ENCODE measurements at regions not wholly inside any gene's neighbourhood (a gene's known extent, or its start where the extent isn't known, plus 50 kb on each side); places are given as distances from the start of the nearest gene placed in this dataset.

DNA sequence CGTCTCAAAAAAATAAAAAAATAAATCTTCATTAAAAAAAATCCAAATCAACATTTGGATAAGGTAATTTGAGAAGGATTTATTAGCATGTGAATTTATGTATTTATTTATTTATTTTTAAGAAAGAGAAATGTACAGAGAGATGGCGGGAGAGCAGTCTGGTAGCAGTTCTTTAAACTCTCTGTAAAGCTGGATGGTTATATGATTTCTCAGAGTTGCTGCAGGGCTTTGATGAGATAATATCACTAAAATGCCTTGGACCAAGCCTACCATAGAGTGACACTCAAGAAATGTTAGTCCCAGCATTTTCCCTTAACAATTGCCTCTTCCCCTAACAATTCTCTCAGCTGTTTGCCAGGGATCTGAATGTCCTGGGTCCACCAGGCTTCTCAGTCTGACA, 103.4 kb upstream of the LNX1 start:
- DNase-seq (ENCODE audit: low read depth, low spot score) = no peak

DNA sequence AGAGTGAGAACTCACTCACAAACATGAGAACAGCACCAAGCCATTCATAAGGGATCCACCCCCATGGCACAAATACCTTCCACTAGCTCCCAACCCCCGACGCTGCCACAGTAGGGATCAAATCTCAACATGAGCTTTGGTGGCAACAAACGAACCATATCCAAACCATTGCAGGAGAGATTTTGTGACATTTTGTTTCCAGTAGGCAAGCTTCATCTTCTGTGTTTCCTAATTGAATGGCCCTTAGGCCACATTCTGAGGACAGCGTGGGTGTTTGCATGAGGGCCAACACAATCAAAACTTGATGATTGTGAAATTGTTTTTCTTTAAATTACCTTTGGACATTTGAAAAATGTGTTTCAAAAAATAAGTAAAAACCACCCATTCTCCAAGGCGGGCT, 102.6 kb upstream of the LNX1 start:
- no peak for DNase-seq (ENCODE audit: low read depth, low spot score)

- peak; percentile 34 for DNase-seq (ENCODE audit: low read depth, low spot score)
These were observed 102.1 kb upstream of the LNX1 start for GRCh38 chr4:53693408-53693807.

- peak; percentile 98 for DNase-seq (ENCODE audit: low read depth, low spot score)
These were observed 97.0 kb upstream of the LNX1 start for GRCh38 chr4:53688186-53688790.

- DNase-seq (ENCODE audit: low read depth, low spot score) = peak; percentile 36
These were observed 95.2 kb upstream of the LNX1 start for GRCh38 chr4:53686521-53686920.

GRCh38 chr4:53684136-53685130, 93.1 kb upstream of the LNX1 start:
- no peak for DNase-seq (ENCODE audit: low read depth, low spot score)

DNA sequence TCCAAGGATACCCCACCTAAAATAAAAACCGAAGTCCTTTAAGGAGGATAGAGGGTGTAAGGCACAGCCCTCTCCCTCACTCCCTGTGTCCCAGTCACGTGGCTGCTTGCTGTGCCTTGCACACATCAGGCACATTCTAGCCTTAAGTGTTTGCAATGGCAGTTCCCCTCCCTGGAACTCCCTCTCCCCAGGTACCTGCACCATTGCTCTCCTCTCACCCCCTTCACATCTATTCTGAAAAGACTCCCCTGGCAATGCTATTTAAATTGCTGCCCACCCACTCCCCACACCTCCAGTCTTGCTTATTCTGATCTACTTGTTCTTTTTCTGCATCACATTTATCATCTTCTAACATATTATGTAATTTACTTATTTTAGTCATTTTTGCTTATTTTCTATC, 91.6 kb upstream of the LNX1 start:
- no peak for DNase-seq (ENCODE audit: low read depth, low spot score)

- peak; percentile 30 for DNase-seq (ENCODE audit: low read depth, low spot score)
These were observed 90.9 kb upstream of the LNX1 start for GRCh38 chr4:53682196-53682595.

DNA sequence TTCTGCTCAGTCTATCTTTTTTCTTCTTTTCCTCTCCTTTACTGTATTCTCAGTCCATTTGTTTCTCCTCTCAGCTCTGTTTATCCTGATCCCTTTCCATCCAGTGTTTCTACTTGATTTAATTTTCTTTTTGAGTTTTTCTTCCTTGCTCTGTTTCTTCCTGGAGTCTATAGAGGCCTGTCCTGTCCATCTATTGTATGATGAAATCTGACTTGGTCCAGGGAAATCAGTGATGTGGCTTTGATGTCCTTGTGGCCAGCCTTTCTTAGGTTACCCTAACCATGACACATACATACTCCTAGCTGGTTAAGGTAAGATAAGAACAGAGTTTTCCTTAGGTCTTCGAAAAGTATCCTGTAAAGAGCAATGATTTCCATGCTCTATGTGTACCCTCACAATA, 89.3 kb upstream of the LNX1 start:
- no peak for DNase-seq (ENCODE audit: low read depth, low spot score)

DNA sequence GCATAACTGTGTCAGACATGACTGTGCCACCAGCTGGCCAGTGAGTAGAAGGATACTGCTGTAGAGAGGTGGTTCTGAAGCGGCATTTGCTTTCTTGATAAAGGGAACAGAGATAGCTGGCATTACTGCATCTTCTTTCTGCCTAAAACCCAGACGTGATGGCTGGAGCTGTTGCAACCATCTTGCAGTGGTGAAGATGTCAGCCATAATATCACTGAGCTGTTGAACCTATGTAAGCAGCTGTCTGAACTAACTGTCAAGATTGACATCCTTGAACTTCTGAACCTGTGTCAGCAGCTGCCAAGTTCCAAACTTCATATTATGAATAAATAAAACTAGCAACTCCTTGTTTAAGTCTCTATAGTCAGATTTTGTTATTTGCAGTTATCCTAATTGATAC, 88.9 kb upstream of the LNX1 start:
- no peak for DNase-seq (ENCODE audit: low read depth, low spot score)

- no peak for DNase-seq (ENCODE audit: low read depth, low spot score)
These were observed 85.2 kb upstream of the LNX1 start for GRCh38 chr4:53676402-53676871.

DNA sequence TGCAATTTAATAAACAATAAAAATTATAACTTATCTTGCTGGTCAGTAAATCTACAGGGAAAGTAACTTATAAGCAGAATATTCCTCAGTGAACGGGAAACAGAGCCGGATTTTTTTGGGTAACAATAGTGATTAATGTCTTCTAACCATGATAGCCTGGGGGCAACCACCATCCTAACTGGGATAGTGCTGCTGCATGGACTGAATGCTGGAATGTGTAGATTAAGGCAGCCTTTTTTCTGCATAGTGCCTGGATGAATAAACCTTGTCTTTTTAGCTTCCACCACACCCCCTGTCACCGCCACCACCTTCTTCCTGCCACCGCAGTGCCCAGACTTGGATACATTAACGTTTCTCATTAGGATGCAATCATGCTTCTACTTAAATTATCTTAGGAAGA, 83.6 kb upstream of the LNX1 start:
- DNase-seq (ENCODE audit: low read depth, low spot score) = no peak

DNA sequence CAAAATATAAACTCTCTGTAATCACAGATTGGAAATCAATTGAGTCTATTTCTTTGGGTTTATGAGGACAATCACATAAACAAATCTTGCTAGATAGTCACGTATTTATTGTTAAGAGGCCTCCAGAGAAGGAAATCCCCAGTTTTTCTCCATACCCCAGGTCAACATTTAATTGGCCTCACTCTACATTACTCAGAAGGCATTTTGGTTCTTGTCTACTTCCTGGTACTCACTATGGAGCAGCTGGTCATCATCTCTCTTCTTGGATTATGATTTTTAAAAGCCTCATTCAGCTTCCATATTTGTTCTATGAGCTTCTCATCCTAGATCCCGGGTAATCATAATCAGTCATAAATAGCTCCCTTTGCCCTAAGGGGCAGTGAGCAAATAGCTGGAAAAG, 81.6 kb upstream of the LNX1 start:
- DNase-seq (ENCODE audit: low read depth, low spot score) = no peak

DNA sequence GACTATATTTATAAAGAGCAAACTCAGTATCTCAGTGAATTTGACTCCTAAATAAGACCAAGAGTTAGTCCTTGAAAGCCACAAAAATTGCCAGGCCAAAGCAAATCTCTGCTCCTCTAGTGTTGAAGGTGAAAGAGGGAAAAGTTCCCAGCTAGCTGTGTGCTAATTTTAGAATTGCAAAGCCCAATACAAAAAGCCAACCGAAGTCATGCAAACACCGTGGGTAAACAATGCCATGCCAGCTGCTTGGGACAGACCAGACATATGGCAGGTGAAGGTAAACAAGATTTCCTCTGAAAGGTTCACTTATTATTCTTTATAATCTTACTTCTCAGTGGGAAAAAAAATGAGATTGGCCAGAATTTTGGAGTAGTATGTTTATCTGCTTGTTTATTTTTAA, 80.5 kb upstream of the LNX1 start:
- no peak for DNase-seq (ENCODE audit: low read depth, low spot score)

DNA sequence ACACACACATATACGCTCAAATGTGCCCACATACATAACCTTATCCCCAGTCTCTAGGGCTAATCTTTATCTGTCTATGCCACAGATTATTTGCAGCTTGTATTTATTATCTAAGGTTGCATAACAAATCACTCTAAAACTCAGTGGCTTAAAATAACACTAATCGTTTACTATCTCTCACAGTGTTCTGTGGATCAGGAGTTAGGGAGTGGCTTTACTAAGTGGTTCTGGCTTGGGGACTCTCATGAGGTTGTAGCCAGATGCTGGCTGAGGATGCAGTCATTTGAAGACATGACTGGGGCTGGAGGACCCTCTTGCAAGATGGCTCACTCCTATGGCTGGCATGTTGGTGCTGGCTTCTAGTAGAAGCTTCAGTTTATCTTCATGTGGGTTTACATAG, 68.5 kb upstream of the LNX1 start:
- no peak for DNase-seq (ENCODE audit: low read depth, low spot score)

- no peak for DNase-seq (ENCODE audit: low read depth, low spot score)
These were observed 67.8 kb upstream of the LNX1 start for GRCh38 chr4:53659112-53659511.

GRCh38 chr4:53658029-53658428, 66.7 kb upstream of the LNX1 start:
- no peak for DNase-seq (ENCODE audit: low read depth, low spot score)

DNA sequence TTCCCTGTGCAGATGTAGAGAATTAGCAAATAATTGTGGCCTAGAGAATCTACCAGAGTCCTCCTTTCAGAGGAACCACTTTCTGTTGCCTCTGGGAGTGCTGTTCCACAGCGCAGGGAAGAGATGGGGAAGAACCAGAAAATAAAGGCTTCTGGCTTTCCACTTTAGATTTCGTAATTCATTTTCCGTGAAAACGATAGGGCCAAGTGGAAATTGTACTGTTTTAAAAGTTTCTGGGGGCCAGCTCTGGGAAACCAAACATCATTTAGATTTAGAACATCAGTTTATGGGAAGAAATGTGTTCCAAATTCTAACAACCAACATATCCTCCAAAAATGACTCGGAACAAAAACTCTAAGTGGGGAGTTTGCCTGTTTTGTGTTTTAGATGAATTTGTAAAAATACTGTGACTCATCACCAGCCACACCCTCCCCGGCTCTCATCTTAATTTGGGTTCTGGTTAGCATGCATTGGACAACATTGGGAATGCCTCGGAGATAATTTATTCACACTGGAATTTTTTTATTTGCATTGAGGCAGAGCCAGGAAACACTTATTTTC, 65.2 kb upstream of the LNX1 start:
- peak; percentile 17 for DNase-seq (ENCODE audit: low read depth, low spot score)

- peak; percentile 88 for DNase-seq (ENCODE audit: low read depth, low spot score)
These were observed 63.0 kb upstream of the LNX1 start for GRCh38 chr4:53654300-53654758.

- DNase-seq (ENCODE audit: low read depth, low spot score) = peak; percentile 39
These were observed 62.3 kb upstream of the LNX1 start for GRCh38 chr4:53653484-53654053.

GRCh38 chr4:53651156-53651735, 60.0 kb upstream of the LNX1 start:
- DNase-seq (ENCODE audit: low read depth, low spot score) = no peak

DNA sequence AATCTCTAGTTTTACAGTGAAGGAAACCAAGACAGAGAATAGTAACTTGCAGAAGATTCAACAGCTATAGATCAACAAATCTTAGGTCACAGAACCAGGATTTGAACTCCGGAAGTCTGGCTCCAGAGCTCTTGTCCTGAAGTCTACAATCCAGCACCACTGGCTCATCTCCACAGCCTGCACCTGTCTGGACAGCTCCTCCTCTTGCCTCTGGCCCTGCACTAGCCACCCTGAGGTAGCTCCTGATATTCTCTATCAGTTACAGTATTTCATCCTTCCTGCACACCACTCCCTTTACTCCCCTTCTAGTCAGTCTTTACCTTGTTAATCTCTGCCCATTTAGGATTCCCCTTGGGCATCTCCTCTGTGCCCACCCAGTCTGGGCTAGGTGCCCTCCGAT, 58.1 kb upstream of the LNX1 start:
- DNase-seq (ENCODE audit: low read depth, low spot score) = no peak

Data from astrocyte of the hippocampus (primary cell).